Mucosa of rectum (tissue), 2 donors: ENCODE measurements at regions not wholly inside any gene's neighbourhood (a gene's known extent, or its start where the extent isn't known, plus 50 kb on each side); places are given as distances from the start of the nearest gene placed in this dataset.

ENCODE experiments used
- H3K27ac ChIP-seq, 2 donors: one replicate each; pipeline ENCODE4 v1.7.0; 2013; ENCODE audit warnings: inconsistent platforms in 2 of 2, low read depth in 2 of 2, low read length in 2 of 2
- H3K27me3 ChIP-seq, 2 donors: one replicate each; pipeline ENCODE4 v1.7.0; 2013; ENCODE audit warnings: low read length in 2 of 2; ENCODE audit not compliant: control insufficient read depth in 2 of 2, insufficient read depth in 2 of 2
- H3K36me3 ChIP-seq, 2 donors: one replicate each; pipeline ENCODE4 v1.7.0; 2013; ENCODE audit warnings: low read length in 2 of 2; ENCODE audit not compliant: control insufficient read depth in 2 of 2, insufficient read depth in 2 of 2
- H3K4me1 ChIP-seq, 2 donors: one replicate each; pipeline ENCODE4 v1.7.0; 2013; ENCODE audit warnings: low read length in 2 of 2, mild to moderate bottlenecking in 1 of 2; ENCODE audit not compliant: control insufficient read depth in 2 of 2, insufficient read depth in 2 of 2
- H3K4me3 ChIP-seq, 2 donors: one replicate each; pipeline ENCODE4 v1.7.0; 2013; ENCODE audit warnings: low read length in 2 of 2
- H3K9ac ChIP-seq, 2 donors: one replicate each; pipeline ENCODE4 v1.7.0; 2013; ENCODE audit warnings: low read length in 2 of 2, low read depth in 1 of 2, mild to moderate bottlenecking in 1 of 2
- H3K9me3 ChIP-seq, 2 donors: one replicate each; pipeline ENCODE4 v1.7.0; 2013; ENCODE audit warnings: low read length in 2 of 2; ENCODE audit not compliant: control insufficient read depth in 2 of 2
- donor health status: healthy.
- donor health status: Normal muscosa, but diverticular disease.

- H3K27me3 ChIP-seq: no peaks in the 10 kb centered on the region
- H3K4me1 ChIP-seq: no peaks in the 10 kb centered on the region
- no peak overlapping the region for H3K27ac ChIP-seq
- no peak overlapping the region for H3K4me3 ChIP-seq
- no peaks in the 10 kb centered on the region for H3K9me3 ChIP-seq
- H3K36me3 ChIP-seq: no peaks in the 10 kb centered on the region
- H3K9ac ChIP-seq: no peak overlapping the region
Measured at GRCh38 chr2:18411626-18412025, 148.8 kb downstream of the RDH14 start.

GRCh38 chr2:18410543-18410942 is 149.9 kb downstream of the RDH14 start:
- Histone ChIP-seq H3K9ac (no peak overlapping the region), H3K4me3 (no peak overlapping the region), H3K4me1 (no peaks in the 10 kb centered on the region), H3K27ac (no peak overlapping the region), H3K27me3 (no peaks in the 10 kb centered on the region), H3K9me3 (no peaks in the 10 kb centered on the region), H3K36me3 (no peaks in the 10 kb centered on the region)

GRCh38 chr2:18408638-18409037 is 151.8 kb downstream of the RDH14 start:
- H3K9me3 ChIP-seq: no peaks in the 10 kb centered on the region
- no peaks in the 10 kb centered on the region for H3K4me1 ChIP-seq
- no peak overlapping the region for H3K4me3 ChIP-seq
- no peak overlapping the region for H3K27ac ChIP-seq
- H3K9ac ChIP-seq: no peak overlapping the region
- no peaks in the 10 kb centered on the region for H3K27me3 ChIP-seq
- no peaks in the 10 kb centered on the region for H3K36me3 ChIP-seq

- no peaks in the 10 kb centered on the region for H3K4me1 ChIP-seq
- H3K9me3 ChIP-seq: no peaks in the 10 kb centered on the region
- H3K36me3 ChIP-seq: no peaks in the 10 kb centered on the region
- no peak overlapping the region for H3K4me3 ChIP-seq
- no peak overlapping the region for H3K27ac ChIP-seq
- no peak overlapping the region for H3K9ac ChIP-seq
- H3K27me3 ChIP-seq: no peaks in the 10 kb centered on the region
Measured at GRCh38 chr2:18406219-18406618, 154.2 kb downstream of the RDH14 start.

GRCh38 chr2:18404708-18405107 is 155.7 kb downstream of the RDH14 start:
- Histone ChIP-seq H3K4me1 (no peaks in the 10 kb centered on the region), H3K9ac (no peak overlapping the region), H3K27me3 (no peaks in the 10 kb centered on the region), H3K27ac (no peak overlapping the region), H3K36me3 (no peaks in the 10 kb centered on the region), H3K4me3 (no peak overlapping the region), H3K9me3 (no peaks in the 10 kb centered on the region)

GRCh38 chr2:18403921-18404522 is 156.4 kb downstream of the RDH14 start:
- no peaks in the 10 kb centered on the region for H3K36me3 ChIP-seq
- H3K9ac ChIP-seq: no peak overlapping the region

GRCh38 chr2:18402831-18403230 is 157.6 kb downstream of the RDH14 start:
- Histone ChIP-seq H3K4me1 (no peaks in the 10 kb centered on the region), H3K9me3 (no peaks in the 10 kb centered on the region), H3K27me3 (no peaks in the 10 kb centered on the region), H3K36me3 (no peaks in the 10 kb centered on the region), H3K4me3 (no peak overlapping the region), H3K27ac (no peak overlapping the region), H3K9ac (no peak overlapping the region)

More at GRCh38 chr2:18403921-18404522, 156.4 kb downstream of the RDH14 start:
- Histone ChIP-seq H3K4me3 (no peak overlapping the region), H3K4me1 (no peaks in the 10 kb centered on the region), H3K27me3 (no peaks in the 10 kb centered on the region), H3K9me3 (no peaks in the 10 kb centered on the region), H3K27ac (no peak overlapping the region)

GRCh38 chr2:18401471-18401870 is 159.0 kb downstream of the RDH14 start:
- Histone ChIP-seq H3K36me3 (no peaks in the 10 kb centered on the region), H3K4me1 (no peaks in the 10 kb centered on the region), H3K27me3 (no peaks in the 10 kb centered on the region), H3K9ac (no peak overlapping the region), H3K4me3 (no peak overlapping the region), H3K9me3 (no peaks in the 10 kb centered on the region), H3K27ac (no peak overlapping the region)

GRCh38 chr2:18399601-18400000 is 160.9 kb downstream of the RDH14 start:
- H3K27me3 ChIP-seq: no peaks in the 10 kb centered on the region
- H3K9me3 ChIP-seq: no peaks in the 10 kb centered on the region
- no peaks in the 10 kb centered on the region for H3K4me1 ChIP-seq
- no peaks in the 10 kb centered on the region for H3K36me3 ChIP-seq
- H3K9ac ChIP-seq: no peak overlapping the region
- no peak overlapping the region for H3K27ac ChIP-seq
- no peak overlapping the region for H3K4me3 ChIP-seq

- Histone ChIP-seq H3K27me3 (no peaks in the 10 kb centered on the region), H3K9me3 (no peaks in the 10 kb centered on the region), H3K4me1 (no peaks in the 10 kb centered on the region), H3K27ac (no peak overlapping the region), H3K9ac (no peak overlapping the region), H3K4me3 (no peak overlapping the region), H3K36me3 (no peaks in the 10 kb centered on the region)
Measured at GRCh38 chr2:18398833-18399232, 161.6 kb downstream of the RDH14 start.
